H9 (cell line): ENCODE measurements at regions not wholly inside any gene's neighbourhood (a gene's known extent, or its start where the extent isn't known, plus 50 kb on each side); places are given as distances from the start of the nearest gene placed in this dataset.

ENCODE experiments used
- DNase-seq: peaks from one replicate; pipeline ENCODE4 v3.0.0-alpha.2; 2017
- H2AFZ ChIP-seq: one replicate; pipeline ENCODE4 v1.6.1; 2013; ENCODE audit warnings: mild to moderate bottlenecking, low read length, control low read depth, moderate library complexity
- H2AK5ac ChIP-seq: 2 replicates; pipeline ENCODE4 v1.6.1; 2013; ENCODE audit warnings: low read length, control low read depth, mixed read lengths; ENCODE audit not compliant: insufficient read length
- H2BK120ac ChIP-seq: one replicate; pipeline ENCODE4 v1.6.1; 2013; ENCODE audit warnings: low read depth, mild to moderate bottlenecking, low read length, control low read depth, inconsistent platforms; ENCODE audit not compliant: poor library complexity, severe bottlenecking
- H2BK12ac ChIP-seq: 2 replicates; pipeline ENCODE4 v1.6.1; 2013; ENCODE audit warnings: low read length, control low read depth, mixed read lengths, low read depth; ENCODE audit not compliant: insufficient read length
- H2BK15ac ChIP-seq: 2 replicates; pipeline ENCODE4 v1.6.1; 2013; ENCODE audit warnings: low read depth, low read length, control low read depth
- H2BK20ac ChIP-seq: one replicate; pipeline ENCODE4 v1.6.1; 2013; ENCODE audit warnings: low read depth, mild to moderate bottlenecking, low read length, control low read depth, inconsistent platforms; ENCODE audit not compliant: poor library complexity, severe bottlenecking
- H2BK5ac ChIP-seq: 2 replicates; pipeline ENCODE4 v1.6.1; 2013; ENCODE audit warnings: low read length, control low read depth, mixed read lengths; ENCODE audit not compliant: insufficient read length
- H3K14ac ChIP-seq: 2 replicates; pipeline ENCODE4 v1.6.1; 2013; ENCODE audit warnings: low read length, control low read depth; ENCODE audit not compliant: insufficient read depth
- H3K18ac ChIP-seq: 2 replicates; pipeline ENCODE4 v1.6.1; 2013; ENCODE audit warnings: low read depth, mild to moderate bottlenecking, mixed read lengths, low read length, control low read depth; ENCODE audit not compliant: insufficient read length
- H3K23ac ChIP-seq: 2 replicates; pipeline ENCODE4 v1.6.1; 2013; ENCODE audit warnings: low read length, control low read depth, mixed read lengths, low read depth; ENCODE audit not compliant: insufficient read length
- H3K23me2 ChIP-seq: 2 replicates; pipeline ENCODE4 v1.6.1; 2013; ENCODE audit warnings: low read depth, mild to moderate bottlenecking, mixed read lengths, low read length, control low read depth; ENCODE audit not compliant: insufficient read length, poor library complexity, severe bottlenecking
- H3K27ac ChIP-seq: 2 replicates; pipeline ENCODE4 v1.5.1; 2013; ENCODE audit warnings: low read length, control low read depth, mixed read lengths, low read depth; ENCODE audit not compliant: insufficient read length
- H3K27me3 ChIP-seq: 2 replicates; pipeline ENCODE4 v1.6.1; 2013; ENCODE audit warnings: low read length, control low read depth, inconsistent platforms; ENCODE audit not compliant: insufficient read depth
- H3K4ac ChIP-seq: 2 replicates; pipeline ENCODE4 v1.6.1; 2013; ENCODE audit warnings: low read depth, mild to moderate bottlenecking, control low read depth, inconsistent platforms, low read length, moderate library complexity
- H3K4me1 ChIP-seq: 2 replicates; pipeline ENCODE4 v1.6.1; 2013; ENCODE audit warnings: low read length, control low read depth, inconsistent platforms; ENCODE audit not compliant: insufficient read depth
- H3K4me2 ChIP-seq: 2 replicates; pipeline ENCODE4 v1.6.1; 2013; ENCODE audit warnings: low read length, control low read depth, mixed read lengths; ENCODE audit not compliant: insufficient read length, insufficient read depth
- H3K56ac ChIP-seq: 2 replicates; pipeline ENCODE4 v1.6.1; 2013; ENCODE audit warnings: low read depth, mild to moderate bottlenecking, mixed read lengths, low read length, control low read depth; ENCODE audit not compliant: insufficient read length
- H3K79me1 ChIP-seq: 2 replicates; pipeline ENCODE4 v1.6.1; 2013; ENCODE audit warnings: low read depth, mild to moderate bottlenecking, moderate library complexity, low read length, control low read depth, inconsistent platforms; ENCODE audit not compliant: insufficient read depth, poor library complexity, severe bottlenecking
- H3K79me2 ChIP-seq: 2 replicates; pipeline ENCODE4 v1.6.1; 2013; ENCODE audit warnings: low read length, control low read depth, inconsistent platforms; ENCODE audit not compliant: insufficient read depth
- H3K9ac ChIP-seq: 2 replicates; pipeline ENCODE4 v1.6.1; 2013; ENCODE audit warnings: low read length, control low read depth, mixed read lengths; ENCODE audit not compliant: insufficient read length; ENCODE audit errors: extremely low read depth
- H3K9me3 ChIP-seq: one replicate; pipeline ENCODE4 v1.6.1; 2013; ENCODE audit warnings: low read depth, low read length, inconsistent platforms; ENCODE audit not compliant: control insufficient read depth
- H3T11ph ChIP-seq: one replicate; pipeline ENCODE4 v1.6.1; 2013; ENCODE audit warnings: mild to moderate bottlenecking, low read length, control low read depth, inconsistent platforms
- H4K20me1 ChIP-seq: one replicate; pipeline ENCODE4 v1.6.1; 2013; ENCODE audit not compliant: control insufficient read depth, insufficient read length, insufficient read depth
- H4K5ac ChIP-seq: 2 replicates; pipeline ENCODE4 v1.6.1; 2013; ENCODE audit warnings: low read depth, mild to moderate bottlenecking, mixed read lengths, low read length, control low read depth; ENCODE audit not compliant: insufficient read length
- H4K8ac ChIP-seq: replicated peaks from 2 replicates; pipeline ENCODE4 v1.6.1; 2013; ENCODE audit warnings: low read length, control low read depth, mixed read lengths, low read depth; ENCODE audit not compliant: insufficient read length
- H4K91ac ChIP-seq: 2 replicates; pipeline ENCODE4 v1.6.1; 2013; ENCODE audit warnings: low read depth, mild to moderate bottlenecking, moderate library complexity, mixed read lengths, low read length, control low read depth; ENCODE audit not compliant: insufficient read length
- H3K27ac Mint-ChIP-seq, 3 experiments: 2 replicates in 2 of 3; 3 replicates in 1 of 3; pipeline ENCODE4 v1.8.0; 2020 to 2021; ENCODE audit warnings: mixed read lengths in 3 of 3, mild to moderate bottlenecking in 1 of 3, moderate library complexity in 1 of 3
- H3K27me3 Mint-ChIP-seq: 2 replicates; pipeline ENCODE4 v1.8.0; 2021; ENCODE audit warnings: low read depth, mild to moderate bottlenecking, moderate library complexity, mixed read lengths
- H3K36me3 Mint-ChIP-seq, 3 experiments: 2 replicates in 2 of 3; 3 replicates in 1 of 3; pipeline ENCODE4 v1.8.0; 2020 to 2021; ENCODE audit warnings: low read depth in 3 of 3, mixed read lengths in 3 of 3; ENCODE audit not compliant: insufficient read depth in 1 of 3
- H3K4me1 Mint-ChIP-seq, 2 experiments: 2 replicates each; pipeline ENCODE4 v1.8.0; 2020; ENCODE audit warnings: mixed read lengths in 2 of 2
- H3K4me3 Mint-ChIP-seq, 2 experiments: 2 replicates in 1 of 2; 3 replicates in 1 of 2; pipeline ENCODE4 v1.8.0; 2020 to 2021; ENCODE audit warnings: mild to moderate bottlenecking in 2 of 2, mixed read lengths in 2 of 2, moderate library complexity in 1 of 2
- H3K9me3 Mint-ChIP-seq, 2 experiments: 2 replicates in 1 of 2; 3 replicates in 1 of 2; pipeline ENCODE4 v1.8.0; 2020; ENCODE audit warnings: mild to moderate bottlenecking in 2 of 2, mixed read lengths in 2 of 2, moderate library complexity in 1 of 2
- WGBS: extraction: QIAGEN DNeasy Blood & Tissue Kit; methylation state at CpG from one replicate; pipeline ENCODE4 v1.1.7; 2013; ENCODE audit warnings: missing lambda C conversion rate, low lambda C conversion rate, mixed read lengths; ENCODE audit not compliant: insufficient read length; ENCODE audit errors: extremely low coverage; 5-methylcytosine and 5-hydroxymethylcytosine counted together
- TF ChIP-seq, protein P1 (sequence below): fragments of 200-600 bp; sonication (generic); conservative IDR thresholded peaks from 3 replicates; pipeline ENCODE4 v1.8.0; 2021; ENCODE audit warnings: antibody characterized with exemption, mild to moderate bottlenecking

DNA sequence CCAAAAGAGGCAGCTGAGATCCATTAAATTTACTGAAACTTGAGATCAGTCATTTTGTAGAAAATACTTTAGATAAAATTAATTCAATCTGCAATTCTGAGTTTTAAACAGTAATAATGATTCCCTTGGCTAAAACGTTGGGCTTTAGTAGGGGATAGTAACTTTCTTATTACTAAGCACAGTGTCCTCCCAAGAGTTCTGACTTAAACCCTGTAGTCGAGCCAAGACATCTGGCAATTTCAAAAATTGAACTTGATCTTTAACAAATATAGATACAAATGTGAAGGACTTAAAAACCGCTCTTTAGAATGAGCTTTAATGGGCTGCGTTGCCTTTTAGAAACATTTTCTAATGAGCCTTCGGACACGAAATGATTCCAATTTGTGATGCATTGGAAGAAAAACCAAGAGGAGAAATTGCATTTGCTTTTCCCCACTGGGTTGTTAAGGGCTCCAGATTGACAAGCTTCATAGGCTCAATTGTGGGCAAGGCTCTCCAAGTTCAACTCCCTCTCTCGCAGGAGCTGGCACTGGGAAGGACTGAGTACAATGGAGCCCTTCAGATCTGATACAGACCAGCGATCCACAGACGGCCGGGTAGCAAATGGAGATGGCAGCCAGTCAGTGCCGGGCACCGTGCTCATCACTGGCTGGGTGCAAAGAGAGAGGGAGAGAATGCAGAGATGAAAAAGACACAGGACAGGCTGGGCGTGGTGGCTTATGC, 921.3 kb upstream of the AUTS2 start:
- no peaks in the 10 kb centered on the region for H3K79me2 ChIP-seq

More for the DNA sequence above, 921.3 kb upstream of the AUTS2 start:
- Histone ChIP-seq H3K4me2 (no peak overlapping the region), H4K5ac (no peak overlapping the region), H3K56ac (no peak overlapping the region), H2BK12ac (no peak overlapping the region), H3T11ph (no peak overlapping the region), H3K27ac (no peak overlapping the region), H3K27me3 (no peaks in the 10 kb centered on the region), H3K14ac (no peak overlapping the region), H2BK120ac (no peak overlapping the region), H3K23me2 (no peaks in the 10 kb centered on the region), H2BK5ac (no peak overlapping the region), H2BK15ac (no peak overlapping the region), H3K79me1 (no peaks in the 10 kb centered on the region), H2AFZ (no peak overlapping the region), H3K9me3 (no peaks in the 10 kb centered on the region), H3K18ac (no peak overlapping the region), H4K20me1 (no peaks in the 10 kb centered on the region), H4K91ac (no peak overlapping the region), H2AK5ac (no peak overlapping the region), H2BK20ac (no peak overlapping the region), H3K4me1 (peaks cover 2% of the 10 kb centered on the region; the same call in 1 of the 2 replicates), H4K8ac (no peak overlapping the region), H3K23ac (no peak overlapping the region), H3K9ac (no peak overlapping the region), H3K4ac (no peak overlapping the region)
- DNase-seq = no peak
- Mint-ChIP-seq H3K36me3 (peaks cover 0 to 4% (median 3%) of the 10 kb centered on the region in 3 experiments; a peak in 2 of 7 replicates), H3K9me3 (peaks cover 6 to 8% of the 10 kb centered on the region in 2 experiments), H3K4me1 (peaks cover 4 to 9% of the 10 kb centered on the region in 2 experiments; a peak in 3 of 4 replicates), H3K27ac (peak overlapping the region in 1 of 3 experiments; percentile 90; a peak in 1 of 7 replicates), H3K27me3 (no peaks in the 10 kb centered on the region), H3K4me3 (no peak overlapping the region)
- TF ChIP-seq, protein P1, sequence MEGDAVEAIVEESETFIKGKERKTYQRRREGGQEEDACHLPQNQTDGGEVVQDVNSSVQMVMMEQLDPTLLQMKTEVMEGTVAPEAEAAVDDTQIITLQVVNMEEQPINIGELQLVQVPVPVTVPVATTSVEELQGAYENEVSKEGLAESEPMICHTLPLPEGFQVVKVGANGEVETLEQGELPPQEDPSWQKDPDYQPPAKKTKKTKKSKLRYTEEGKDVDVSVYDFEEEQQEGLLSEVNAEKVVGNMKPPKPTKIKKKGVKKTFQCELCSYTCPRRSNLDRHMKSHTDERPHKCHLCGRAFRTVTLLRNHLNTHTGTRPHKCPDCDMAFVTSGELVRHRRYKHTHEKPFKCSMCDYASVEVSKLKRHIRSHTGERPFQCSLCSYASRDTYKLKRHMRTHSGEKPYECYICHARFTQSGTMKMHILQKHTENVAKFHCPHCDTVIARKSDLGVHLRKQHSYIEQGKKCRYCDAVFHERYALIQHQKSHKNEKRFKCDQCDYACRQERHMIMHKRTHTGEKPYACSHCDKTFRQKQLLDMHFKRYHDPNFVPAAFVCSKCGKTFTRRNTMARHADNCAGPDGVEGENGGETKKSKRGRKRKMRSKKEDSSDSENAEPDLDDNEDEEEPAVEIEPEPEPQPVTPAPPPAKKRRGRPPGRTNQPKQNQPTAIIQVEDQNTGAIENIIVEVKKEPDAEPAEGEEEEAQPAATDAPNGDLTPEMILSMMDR = no peak
- no CpG with 5 or more reads among the region's 13 CpGs for WGBS
